OCI-LY1 (cell line): ENCODE measurements at regions not wholly inside any gene's neighbourhood (a gene's known extent, or its start where the extent isn't known, plus 50 kb on each side); places are given as distances from the start of the nearest gene placed in this dataset.
"Not testable (repeated sequence)": the region's sequence is repeated elsewhere in the genome, so short reads cannot be mapped to it uniquely, and the experiment has no call there.

Source experiments
- H2AFZ ChIP-seq: fragments of 200-600 bp; sonication (generic), shearing (Covaris generic); 2 replicates; pipeline ENCODE4 v1.6.0; 2014; ENCODE audit warnings: antibody characterized with exemption, mild to moderate bottlenecking, low read length
- H3F3A ChIP-seq: fragments of 200-600 bp; sonication (generic), shearing (Covaris generic); 2 replicates; pipeline ENCODE4 v1.6.0; 2014; ENCODE audit warnings: mild to moderate bottlenecking, antibody characterized with exemption, low read length, moderate library complexity; ENCODE audit not compliant: insufficient read depth
- H3K27ac ChIP-seq: fragments of 200-600 bp; sonication (generic); 2 replicates; pipeline ENCODE4 v1.5.1; 2014; ENCODE audit warnings: low read length, mixed run types, mild to moderate bottlenecking, low read depth; ENCODE audit not compliant: poor library complexity, severe bottlenecking
- H3K27me3 ChIP-seq: fragments of 200-600 bp; sonication (generic); 2 replicates; pipeline ENCODE4 v1.6.0; 2014; ENCODE audit warnings: antibody characterized with exemption, mild to moderate bottlenecking, low read length, moderate library complexity; ENCODE audit not compliant: insufficient read depth
- H3K36me3 ChIP-seq: fragments of 200-600 bp; sonication (generic); 2 replicates; pipeline ENCODE4 v1.6.1; 2014; ENCODE audit warnings: mild to moderate bottlenecking, antibody characterized with exemption, low read length, moderate library complexity, mixed read lengths; ENCODE audit not compliant: insufficient read depth
- H3K4me1 ChIP-seq: fragments of 200-600 bp; sonication (generic); 2 replicates; pipeline ENCODE4 v1.5.1; 2014; ENCODE audit warnings: mild to moderate bottlenecking, low read length, moderate library complexity; ENCODE audit not compliant: insufficient read depth, severe bottlenecking
- H3K4me2 ChIP-seq: fragments of 200-600 bp; sonication (generic), shearing (Covaris generic); 2 replicates; pipeline ENCODE4 v1.6.1; 2014; ENCODE audit warnings: low read length
- H3K4me3 ChIP-seq: fragments of 200-600 bp; sonication (generic); 2 replicates; pipeline ENCODE4 v1.5.1; 2014; ENCODE audit warnings: low read length, low read depth, mild to moderate bottlenecking, mixed read lengths; ENCODE audit not compliant: poor library complexity, severe bottlenecking
- H3K79me2 ChIP-seq: fragments of 200-600 bp; shearing (Covaris generic); 2 replicates; pipeline ENCODE4 v1.6.1; 2016; ENCODE audit warnings: mixed run types, low read length, mixed read lengths; ENCODE audit not compliant: insufficient read depth
- H3K9ac ChIP-seq: fragments of 200-600 bp; sonication (generic), shearing (Covaris generic); 2 replicates; pipeline ENCODE4 v1.6.1; 2014; ENCODE audit warnings: mild to moderate bottlenecking, low read length, mixed read lengths
- H3K9me2 ChIP-seq: fragments of 200-600 bp; sonication (generic), shearing (Covaris generic); 2 replicates; pipeline ENCODE4 v1.6.1; 2014; ENCODE audit warnings: low read depth, mild to moderate bottlenecking, low read length, mixed read lengths
- H3K9me3 ChIP-seq: fragments of 200-600 bp; shearing (Covaris generic); 2 replicates; pipeline ENCODE4 v1.6.1; 2014; ENCODE audit warnings: low read length, mixed read lengths
- H4K20me1 ChIP-seq: fragments of 200-600 bp; sonication (generic), shearing (Covaris generic); 2 replicates; pipeline ENCODE4 v1.6.0; 2016; ENCODE audit warnings: mild to moderate bottlenecking, low read length; ENCODE audit not compliant: insufficient read depth
- CTCF ChIP-seq: fragments of 200-600 bp; sonication (generic), shearing (Covaris generic); IDR thresholded peaks from 2 replicates; pipeline ENCODE4 v1.5.1; 2017; ENCODE audit warnings: mild to moderate bottlenecking, antibody characterized with exemption, low read length, moderate library complexity, mixed read lengths
- EZH2 ChIP-seq: fragments of 200-600 bp; sonication (generic), shearing (Covaris generic); IDR thresholded peaks from 2 replicates; pipeline ENCODE4 v1.8.0; 2017; ENCODE audit warnings: borderline replicate concordance, mixed run types, mild to moderate bottlenecking, antibody characterized with exemption, low read length, moderate library complexity, mixed read lengths

- Histone ChIP-seq H3K9me3 (no peaks in the 10 kb centered on the region), H2AFZ (no peak overlapping the region), H3K9ac (no peak overlapping the region), H3K4me2 (no peak overlapping the region), H3F3A (no peaks in the 10 kb centered on the region), H3K4me3 (no peak overlapping the region), H3K79me2 (no peaks in the 10 kb centered on the region), H4K20me1 (no peaks in the 10 kb centered on the region), H3K4me1 (no peaks in the 10 kb centered on the region), H3K27me3 (no peaks in the 10 kb centered on the region), H3K9me2 (no peaks in the 10 kb centered on the region), H3K27ac (no peak overlapping the region), H3K36me3 (no peaks in the 10 kb centered on the region)
- TF ChIP-seq CTCF, result no peak
- TF ChIP-seq EZH2, result no peak
These were observed 167.7 kb downstream of the DDX1 start for GRCh38 chr2:15759385-15759784.

GRCh38 chr2:15759791-15760190 lies 168.1 kb downstream of the DDX1 start:
- H3K9me3 ChIP-seq, H3K27me3 ChIP-seq, H3K4me2 ChIP-seq, H3K4me3 ChIP-seq, H2AFZ ChIP-seq, H3K4me1 ChIP-seq, H3K36me3 ChIP-seq, H3F3A ChIP-seq, H3K9ac ChIP-seq, H3K79me2 ChIP-seq, H4K20me1 ChIP-seq, H3K9me2 ChIP-seq, H3K27ac ChIP-seq: not testable (repeated sequence)

GRCh38 chr2:15760232-15760910 lies 168.7 kb downstream of the DDX1 start:
- Histone ChIP-seq H3K27me3 (peaks cover 3% of the 10 kb centered on the region; the same call in 1 of the 2 replicates), H3K27ac (no peak overlapping the region), H3K9me2 (no peaks in the 10 kb centered on the region), H2AFZ (no peak overlapping the region), H3K9me3 (no peaks in the 10 kb centered on the region), H3F3A (no peaks in the 10 kb centered on the region), H3K36me3 (no peaks in the 10 kb centered on the region), H4K20me1 (no peaks in the 10 kb centered on the region), H3K79me2 (no peaks in the 10 kb centered on the region), H3K4me3 (no peak overlapping the region), H3K4me1 (no peaks in the 10 kb centered on the region), H3K9ac (no peak overlapping the region), H3K4me2 (no peak overlapping the region)
- TF ChIP-seq EZH2, result no peak
- TF ChIP-seq CTCF, result no peak

GRCh38 chr2:15761056-15761455 lies 169.4 kb downstream of the DDX1 start:
- Histone ChIP-seq H3K36me3 (no peaks in the 10 kb centered on the region), H3K9me2 (no peaks in the 10 kb centered on the region), H3K4me3 (no peak overlapping the region), H3F3A (no peaks in the 10 kb centered on the region), H3K4me1 (no peaks in the 10 kb centered on the region), H2AFZ (no peak overlapping the region), H3K79me2 (no peaks in the 10 kb centered on the region), H3K9ac (no peak overlapping the region), H3K4me2 (no peak overlapping the region), H3K9me3 (no peaks in the 10 kb centered on the region), H3K27ac (no peak overlapping the region), H4K20me1 (no peaks in the 10 kb centered on the region), H3K27me3 (peaks cover 3% of the 10 kb centered on the region; the same call in 1 of the 2 replicates)
- no peak for TF ChIP-seq EZH2
